K562 (cell line): ENCODE measurements at regions not wholly inside any gene's neighbourhood (a gene's known extent, or its start where the extent isn't known, plus 50 kb on each side); places are given as distances from the start of the nearest gene placed in this dataset.

Experiments
- ATAC-seq: fragments of 200-7000 bp; cut with Tn5 transposase; 3 replicates; pipeline ENCODE4 v1.9.1; 2020; ENCODE audit warnings: moderate library complexity
- BruUV-seq: library from RNA; stranded (reverse); fragments of 400-500 nt; replicated peaks from 2 replicates; lab custom pipeline; 2021; lab: Mats Ljungman, UMichigan
- CTCF ChIA-PET: fragments of 300-600 bp; formaldehyde crosslinking; extraction: SDS; loops from one replicate; lab custom pipeline; 2021; ENCODE audit warnings: low intra/inter-chr PET ratio; lab: Yijun Ruan, JAX
- POLR2A ChIA-PET: fragments of 300-600, 350-650 bp; sonication (Branson Sonifier 250); formaldehyde crosslinking; extraction: SDS; loops from one replicate; lab custom pipeline; 2021; ENCODE audit warnings: antibody characterized with exemption, inconsistent platforms; lab: Yijun Ruan, JAX
- DNase-seq, 4 experiments: peaks; one replicate each; pipeline versions ENCODE4 v3.0.0 to v3.0.0-alpha.2; 2011 to 2018; ENCODE audit warnings: low spot score in 3 of 4, mixed read lengths in 3 of 4; ENCODE audit errors: extremely low read depth in 1 of 4
- FAIRE-seq: peaks from 2 replicates; lab custom pipeline; 2011; peaks lifted over from hg19 to GRCh38; lab: Jason Lieb, UNC
- H2AFZ ChIP-seq: 2 replicates; pipeline ENCODE4 v1.6.0; 2011; ENCODE audit warnings: low read depth, low read length, control low read depth, inconsistent platforms
- H3K27ac ChIP-seq: fragments of 200-600 bp; 3 replicates; pipeline ENCODE4 v1.8.0; 2011; ENCODE audit warnings: low read depth, mild to moderate bottlenecking, control low read depth, inconsistent platforms, low read length, moderate library complexity, mixed read lengths; ENCODE audit errors: extremely low read depth
- H3K27me3 ChIP-seq, 2 experiments: fragments of 300-600 bp in 1 of 2; 2 replicates in 1 of 2; 3 replicates in 1 of 2; pipeline versions ENCODE4 v1.6.0 to v1.8.0; 2011; ENCODE audit warnings: inconsistent platforms in 2 of 2, low read length in 2 of 2, mild to moderate bottlenecking in 1 of 2, mixed read lengths in 1 of 2, moderate library complexity in 1 of 2; ENCODE audit not compliant: control insufficient read depth in 2 of 2, insufficient read depth in 2 of 2
- H3K36me3 ChIP-seq: fragments of 300-600 bp; 3 replicates; pipeline ENCODE4 v1.8.0; 2011; ENCODE audit warnings: mild to moderate bottlenecking, low read length, inconsistent platforms; ENCODE audit not compliant: control insufficient read depth, insufficient read depth
- H3K4me1 ChIP-seq, 2 experiments: fragments of 200-600 bp in 1 of 2; replicated peaks in 1 of 2; 2 replicates in 1 of 2; 3 replicates in 1 of 2; pipeline versions ENCODE4 v1.5.1 to v1.8.0; 2011; ENCODE audit warnings: inconsistent platforms in 2 of 2, low read length in 2 of 2, mild to moderate bottlenecking in 1 of 2, mixed read lengths in 1 of 2, moderate library complexity in 1 of 2; ENCODE audit not compliant: control insufficient read depth in 2 of 2, insufficient read depth in 2 of 2
- H3K4me2 ChIP-seq: 2 replicates; pipeline ENCODE4 v1.6.1; 2011; ENCODE audit warnings: low read length, control low read depth, inconsistent platforms, mixed read lengths; ENCODE audit not compliant: insufficient read depth
- H3K4me3 ChIP-seq: fragments of 200-600 bp; sonication (generic), shearing (Covaris generic); 2 replicates; pipeline ENCODE4 v1.5.1; 2016; ENCODE audit warnings: control low read depth, inconsistent platforms
- H3K79me2 ChIP-seq: fragments of 200-600 bp; 3 replicates; pipeline ENCODE4 v1.8.0; 2011; ENCODE audit warnings: low read length, inconsistent platforms; ENCODE audit not compliant: control insufficient read depth, insufficient read depth
- H3K9ac ChIP-seq, 2 experiments: 2 replicates each; pipeline versions ENCODE4 v1.6.0 to v1.6.1; 2011; ENCODE audit warnings: low read depth in 2 of 2, low read length in 2 of 2, control low read depth in 1 of 2, inconsistent platforms in 1 of 2, mild to moderate bottlenecking in 1 of 2, mixed read lengths in 1 of 2; ENCODE audit not compliant: insufficient read depth in 1 of 2
- H3K9me1 ChIP-seq: one replicate; pipeline ENCODE4 v1.6.0; 2011; ENCODE audit warnings: inconsistent platforms, mild to moderate bottlenecking, low read length, moderate library complexity; ENCODE audit not compliant: control insufficient read depth, insufficient read depth
- H3K9me3 ChIP-seq: replicated peaks from 2 replicates; pipeline ENCODE4 v1.5.1; 2011; ENCODE audit warnings: low read depth, low read length, inconsistent platforms; ENCODE audit not compliant: control insufficient read depth, insufficient read depth
- H4K20me1 ChIP-seq: replicated peaks from 2 replicates; pipeline ENCODE4 v1.6.1; 2011; ENCODE audit warnings: low read length, inconsistent platforms, mixed read lengths; ENCODE audit not compliant: control insufficient read depth, insufficient read depth
- C11orf30 ChIP-seq: fragments of 450-650 bp; IDR thresholded peaks from 2 replicates; pipeline ENCODE4 v1.6.1; 2016; ENCODE audit warnings: low read depth, mild to moderate bottlenecking
- DLX4 ChIP-seq: fragments of 250-450 bp; sonication (Bioruptor Pico); IDR thresholded peaks from 2 replicates; pipeline ENCODE4 v1.6.1; 2021; ENCODE audit warnings: mild to moderate bottlenecking
- ETV5 ChIP-seq: sonication (generic); formaldehyde crosslinking; IDR thresholded peaks from 2 replicates; pipeline ENCODE4 v1.4.0; 2020; ENCODE audit warnings: low read depth, mild to moderate bottlenecking, missing genetic modification reagents
- KLF10 ChIP-seq: fragments of 250-450 bp; sonication (Bioruptor Pico); IDR thresholded peaks from 2 replicates; pipeline ENCODE4 v1.6.1; 2021; ENCODE audit warnings: matching md5 sums
- MAFF ChIP-seq: IDR thresholded peaks from 2 replicates; pipeline ENCODE4 v1.6.1; 2012; ENCODE audit warnings: low read length, improper control_type of control experiment
- MAFK ChIP-seq: IDR thresholded peaks from 2 replicates; pipeline ENCODE4 v1.6.1; 2011; ENCODE audit warnings: low read length, improper control_type of control experiment
- NEUROD1 ChIP-seq: fragments of 150-350 bp; IDR thresholded peaks from 2 replicates; pipeline ENCODE4 v1.6.1; 2014; ENCODE audit warnings: borderline replicate concordance, low read length, low read depth; ENCODE audit not compliant: partially characterized antibody
- TFAM ChIP-seq: fragments of 250-450 bp; sonication (Bioruptor Pico); conservative IDR thresholded peaks from 2 replicates; pipeline ENCODE4 v1.5.0; 2021; ENCODE audit warnings: mild to moderate bottlenecking, moderate library complexity
- WGBS: fragments of 100-300 bp; shearing (Covaris generic); methylation state at CpG from one replicate; pipeline ENCODE4 v1.1.6; 2016; ENCODE audit warnings: low coverage, mixed read lengths; ENCODE audit not compliant: insufficient coverage; ENCODE audit errors: missing lambda C conversion rate; 5-methylcytosine and 5-hydroxymethylcytosine counted together
- in situ Hi-C: fragments of 300-500 bp; cut with MboI; formaldehyde crosslinking; loops from 4 replicates; pipeline ENCODE4 v1.15.0; 2018; ENCODE audit warnings: inconsistent platforms, mixed read lengths
- intact Hi-C: fragments of 100-400 bp; cut with micrococcal nuclease; formaldehyde crosslinking; loops from 2 replicates; pipeline ENCODE4 v1.14.2; 2022
- TF ChIP-seq, protein P1 (sequence below): fragments of 450-650 bp; IDR thresholded peaks from 2 replicates; pipeline ENCODE4 v1.6.1; 2016; ENCODE audit warnings: mild to moderate bottlenecking
- TF ChIP-seq, protein P2 (sequence below): fragments of 200-600 bp; sonication (generic); IDR thresholded peaks from one replicate; pipeline ENCODE4 v1.6.1; 2012; ENCODE audit warnings: mild to moderate bottlenecking, low read depth, low read length, inconsistent platforms

GRCh38 chr4:28639747-28640146 lies 1779.1 kb downstream of the STIM2 start:
- no peak overlapping the region for H2AFZ ChIP-seq
- H3K4me1 ChIP-seq: no peaks in the 10 kb centered on the region
- H3K79me2 ChIP-seq: no peaks in the 10 kb centered on the region
- ATAC-seq (no peak), DNase-seq (no peak), FAIRE-seq (peak; percentile 6)
- no TSS peak for BruUV-seq
- ChIA-PET POLR2A (no interaction called here), CTCF (no interaction called here)
- no peak overlapping the region for H3K27ac ChIP-seq
- WGBS: 2% methylated on average over 2 of the region's 2 CpGs
- no peaks in the 10 kb centered on the region for H3K9me3 ChIP-seq
- H3K36me3 ChIP-seq: no peaks in the 10 kb centered on the region
- no peaks in the 10 kb centered on the region for H4K20me1 ChIP-seq
- H3K9ac ChIP-seq: no peak overlapping the region
- intact Hi-C loops (no loop called here), in situ Hi-C loops (no loop called here)
- no peaks in the 10 kb centered on the region for H3K27me3 ChIP-seq
- no peak overlapping the region for H3K4me3 ChIP-seq
- H3K9me1 ChIP-seq: no peaks in the 10 kb centered on the region
- no peak overlapping the region for H3K4me2 ChIP-seq
- TF ChIP-seq ETV5 (no peak), MAFK (0 out of 2 replicates have a peak, but pooled peaks have one; percentile 30), NEUROD1 (no peak), KLF10 (CRISPR knock-in tag) (no peak), MAFF (peak; percentile 41; the same call in 1 of the 2 replicates), C11orf30 (peak; percentile 32; the same call in 1 of the 2 replicates), DLX4 (no peak), TFAM (CRISPR knock-in tag) (no peak)
- TF ChIP-seq, protein P1, sequence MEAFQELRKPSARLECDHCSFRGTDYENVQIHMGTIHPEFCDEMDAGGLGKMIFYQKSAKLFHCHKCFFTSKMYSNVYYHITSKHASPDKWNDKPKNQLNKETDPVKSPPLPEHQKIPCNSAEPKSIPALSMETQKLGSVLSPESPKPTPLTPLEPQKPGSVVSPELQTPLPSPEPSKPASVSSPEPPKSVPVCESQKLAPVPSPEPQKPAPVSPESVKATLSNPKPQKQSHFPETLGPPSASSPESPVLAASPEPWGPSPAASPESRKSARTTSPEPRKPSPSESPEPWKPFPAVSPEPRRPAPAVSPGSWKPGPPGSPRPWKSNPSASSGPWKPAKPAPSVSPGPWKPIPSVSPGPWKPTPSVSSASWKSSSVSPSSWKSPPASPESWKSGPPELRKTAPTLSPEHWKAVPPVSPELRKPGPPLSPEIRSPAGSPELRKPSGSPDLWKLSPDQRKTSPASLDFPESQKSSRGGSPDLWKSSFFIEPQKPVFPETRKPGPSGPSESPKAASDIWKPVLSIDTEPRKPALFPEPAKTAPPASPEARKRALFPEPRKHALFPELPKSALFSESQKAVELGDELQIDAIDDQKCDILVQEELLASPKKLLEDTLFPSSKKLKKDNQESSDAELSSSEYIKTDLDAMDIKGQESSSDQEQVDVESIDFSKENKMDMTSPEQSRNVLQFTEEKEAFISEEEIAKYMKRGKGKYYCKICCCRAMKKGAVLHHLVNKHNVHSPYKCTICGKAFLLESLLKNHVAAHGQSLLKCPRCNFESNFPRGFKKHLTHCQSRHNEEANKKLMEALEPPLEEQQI: no peak
- TF ChIP-seq, protein P2, sequence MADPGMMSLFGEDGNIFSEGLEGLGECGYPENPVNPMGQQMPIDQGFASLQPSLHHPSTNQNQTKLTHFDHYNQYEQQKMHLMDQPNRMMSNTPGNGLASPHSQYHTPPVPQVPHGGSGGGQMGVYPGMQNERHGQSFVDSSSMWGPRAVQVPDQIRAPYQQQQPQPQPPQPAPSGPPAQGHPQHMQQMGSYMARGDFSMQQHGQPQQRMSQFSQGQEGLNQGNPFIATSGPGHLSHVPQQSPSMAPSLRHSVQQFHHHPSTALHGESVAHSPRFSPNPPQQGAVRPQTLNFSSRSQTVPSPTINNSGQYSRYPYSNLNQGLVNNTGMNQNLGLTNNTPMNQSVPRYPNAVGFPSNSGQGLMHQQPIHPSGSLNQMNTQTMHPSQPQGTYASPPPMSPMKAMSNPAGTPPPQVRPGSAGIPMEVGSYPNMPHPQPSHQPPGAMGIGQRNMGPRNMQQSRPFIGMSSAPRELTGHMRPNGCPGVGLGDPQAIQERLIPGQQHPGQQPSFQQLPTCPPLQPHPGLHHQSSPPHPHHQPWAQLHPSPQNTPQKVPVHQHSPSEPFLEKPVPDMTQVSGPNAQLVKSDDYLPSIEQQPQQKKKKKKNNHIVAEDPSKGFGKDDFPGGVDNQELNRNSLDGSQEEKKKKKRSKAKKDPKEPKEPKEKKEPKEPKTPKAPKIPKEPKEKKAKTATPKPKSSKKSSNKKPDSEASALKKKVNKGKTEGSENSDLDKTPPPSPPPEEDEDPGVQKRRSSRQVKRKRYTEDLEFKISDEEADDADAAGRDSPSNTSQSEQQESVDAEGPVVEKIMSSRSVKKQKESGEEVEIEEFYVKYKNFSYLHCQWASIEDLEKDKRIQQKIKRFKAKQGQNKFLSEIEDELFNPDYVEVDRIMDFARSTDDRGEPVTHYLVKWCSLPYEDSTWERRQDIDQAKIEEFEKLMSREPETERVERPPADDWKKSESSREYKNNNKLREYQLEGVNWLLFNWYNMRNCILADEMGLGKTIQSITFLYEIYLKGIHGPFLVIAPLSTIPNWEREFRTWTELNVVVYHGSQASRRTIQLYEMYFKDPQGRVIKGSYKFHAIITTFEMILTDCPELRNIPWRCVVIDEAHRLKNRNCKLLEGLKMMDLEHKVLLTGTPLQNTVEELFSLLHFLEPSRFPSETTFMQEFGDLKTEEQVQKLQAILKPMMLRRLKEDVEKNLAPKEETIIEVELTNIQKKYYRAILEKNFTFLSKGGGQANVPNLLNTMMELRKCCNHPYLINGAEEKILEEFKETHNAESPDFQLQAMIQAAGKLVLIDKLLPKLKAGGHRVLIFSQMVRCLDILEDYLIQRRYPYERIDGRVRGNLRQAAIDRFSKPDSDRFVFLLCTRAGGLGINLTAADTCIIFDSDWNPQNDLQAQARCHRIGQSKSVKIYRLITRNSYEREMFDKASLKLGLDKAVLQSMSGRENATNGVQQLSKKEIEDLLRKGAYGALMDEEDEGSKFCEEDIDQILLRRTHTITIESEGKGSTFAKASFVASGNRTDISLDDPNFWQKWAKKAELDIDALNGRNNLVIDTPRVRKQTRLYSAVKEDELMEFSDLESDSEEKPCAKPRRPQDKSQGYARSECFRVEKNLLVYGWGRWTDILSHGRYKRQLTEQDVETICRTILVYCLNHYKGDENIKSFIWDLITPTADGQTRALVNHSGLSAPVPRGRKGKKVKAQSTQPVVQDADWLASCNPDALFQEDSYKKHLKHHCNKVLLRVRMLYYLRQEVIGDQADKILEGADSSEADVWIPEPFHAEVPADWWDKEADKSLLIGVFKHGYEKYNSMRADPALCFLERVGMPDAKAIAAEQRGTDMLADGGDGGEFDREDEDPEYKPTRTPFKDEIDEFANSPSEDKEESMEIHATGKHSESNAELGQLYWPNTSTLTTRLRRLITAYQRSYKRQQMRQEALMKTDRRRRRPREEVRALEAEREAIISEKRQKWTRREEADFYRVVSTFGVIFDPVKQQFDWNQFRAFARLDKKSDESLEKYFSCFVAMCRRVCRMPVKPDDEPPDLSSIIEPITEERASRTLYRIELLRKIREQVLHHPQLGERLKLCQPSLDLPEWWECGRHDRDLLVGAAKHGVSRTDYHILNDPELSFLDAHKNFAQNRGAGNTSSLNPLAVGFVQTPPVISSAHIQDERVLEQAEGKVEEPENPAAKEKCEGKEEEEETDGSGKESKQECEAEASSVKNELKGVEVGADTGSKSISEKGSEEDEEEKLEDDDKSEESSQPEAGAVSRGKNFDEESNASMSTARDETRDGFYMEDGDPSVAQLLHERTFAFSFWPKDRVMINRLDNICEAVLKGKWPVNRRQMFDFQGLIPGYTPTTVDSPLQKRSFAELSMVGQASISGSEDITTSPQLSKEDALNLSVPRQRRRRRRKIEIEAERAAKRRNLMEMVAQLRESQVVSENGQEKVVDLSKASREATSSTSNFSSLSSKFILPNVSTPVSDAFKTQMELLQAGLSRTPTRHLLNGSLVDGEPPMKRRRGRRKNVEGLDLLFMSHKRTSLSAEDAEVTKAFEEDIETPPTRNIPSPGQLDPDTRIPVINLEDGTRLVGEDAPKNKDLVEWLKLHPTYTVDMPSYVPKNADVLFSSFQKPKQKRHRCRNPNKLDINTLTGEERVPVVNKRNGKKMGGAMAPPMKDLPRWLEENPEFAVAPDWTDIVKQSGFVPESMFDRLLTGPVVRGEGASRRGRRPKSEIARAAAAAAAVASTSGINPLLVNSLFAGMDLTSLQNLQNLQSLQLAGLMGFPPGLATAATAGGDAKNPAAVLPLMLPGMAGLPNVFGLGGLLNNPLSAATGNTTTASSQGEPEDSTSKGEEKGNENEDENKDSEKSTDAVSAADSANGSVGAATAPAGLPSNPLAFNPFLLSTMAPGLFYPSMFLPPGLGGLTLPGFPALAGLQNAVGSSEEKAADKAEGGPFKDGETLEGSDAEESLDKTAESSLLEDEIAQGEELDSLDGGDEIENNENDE: no peak
